HEK293 (cell line): ENCODE measurements at regions not wholly inside any gene's neighbourhood (a gene's known extent, or its start where the extent isn't known, plus 50 kb on each side); places are given as distances from the start of the nearest gene placed in this dataset.

Experiments used
- CTCF ChIP-seq: fragments of 450-650 bp; formaldehyde crosslinking; IDR thresholded peaks from 2 replicates; pipeline ENCODE4 v1.5.1; 2016; ENCODE audit warnings: missing biosample characterization, missing genetic modification characterization
- SETDB1 ChIP-seq: IDR thresholded peaks from one replicate; pipeline ENCODE4 v1.6.1; 2017; ENCODE audit warnings: mild to moderate bottlenecking, low read length, moderate library complexity, mixed read lengths; ENCODE audit not compliant: insufficient read length
- YY1 ChIP-seq: fragments of 450-650 bp; formaldehyde crosslinking; IDR thresholded peaks from 2 replicates; pipeline ENCODE4 v1.5.1; 2018; ENCODE audit warnings: missing biosample characterization, missing genetic modification characterization
- ZNF140 ChIP-seq: fragments of 450-650 bp; formaldehyde crosslinking; IDR thresholded peaks from 2 replicates; pipeline ENCODE4 v1.5.1; 2016; ENCODE audit warnings: missing biosample characterization, missing genetic modification characterization
- ZNF274 ChIP-seq, 2 experiments: fragments of 200-500 bp in 1 of 2; fragments of 450-650 bp in 1 of 2; sonication (Bioruptor generic) in 1 of 2; formaldehyde crosslinking in 1 of 2; IDR thresholded peaks; 2 replicates each; pipeline versions ENCODE4 v1.5.1 to v1.6.1; 2014 to 2016; ENCODE audit warnings: borderline replicate concordance in 1 of 2, inconsistent platforms in 1 of 2, low read length in 1 of 2, missing biosample characterization in 1 of 2, missing genetic modification characterization in 1 of 2
- ZNF302 ChIP-seq: fragments of 450-650 bp; formaldehyde crosslinking; IDR thresholded peaks from 2 replicates; pipeline ENCODE4 v1.5.1; 2016; ENCODE audit warnings: missing biosample characterization, missing genetic modification characterization, low read depth
- ZNF639 ChIP-seq: fragments of 450-650 bp; formaldehyde crosslinking; IDR thresholded peaks from 2 replicates; pipeline ENCODE4 v1.5.1; 2016; ENCODE audit warnings: missing biosample characterization, missing genetic modification characterization

GRCh38 chr19:32138416-32138815, 207.0 kb upstream of the ZNF507 start:
- TF ChIP-seq YY1 (no peak), CTCF (tag by site-specific recombination) (no peak), SETDB1 (no peak), ZNF639 (tag by site-specific recombination) (no peak), ZNF274 (IDR thresholded peaks at IDR 0.05; ENCODE audit: low read length) (no peak), ZNF274 (tag by site-specific recombination; IDR thresholded peaks at IDR 0.05; ENCODE audit: borderline replicate concordance) (no peak), ZNF140 (tag by site-specific recombination) (no peak), ZNF302 (tag by site-specific recombination) (no peak)
